Nucleus accumbens (tissue), 56 donors: ENCODE measurements at regions not wholly inside any gene's neighbourhood (a gene's known extent, or its start where the extent isn't known, plus 50 kb on each side); places are given as distances from the start of the nearest gene placed in this dataset.
"Not testable (repeated sequence)": the region's sequence is repeated elsewhere in the genome, so short reads cannot be mapped to it uniquely, and the experiment has no call there.

ENCODE experiments used
- DNase-seq, 56 donors: peaks; one replicate each; lab custom pipeline; 2025; lab: John Stamatoyannopoulos, UW

- DNase-seq: no peak
These were observed 128.3 kb upstream of the CARMIL1 start for GRCh38 chr6:25150863-25151262.

- no peak for DNase-seq
These were observed 126.1 kb upstream of the CARMIL1 start for GRCh38 chr6:25153079-25153478.

- no peak for DNase-seq
These were observed 125.1 kb upstream of the CARMIL1 start for GRCh38 chr6:25154034-25154596.

- no peak for DNase-seq
These were observed 124.0 kb upstream of the CARMIL1 start for GRCh38 chr6:25155211-25155610.

GRCh38 chr6:25156123-25156522, 123.1 kb upstream of the CARMIL1 start:
- DNase-seq: no peak

- no peak for DNase-seq
These were observed 122.0 kb upstream of the CARMIL1 start for GRCh38 chr6:25157183-25157582.

- no peak for DNase-seq
These were observed 121.3 kb upstream of the CARMIL1 start for GRCh38 chr6:25157842-25158241.

GRCh38 chr6:25160134-25160533, 119.0 kb upstream of the CARMIL1 start:
- DNase-seq: not testable (repeated sequence)

GRCh38 chr6:25165177-25165576, 114.0 kb upstream of the CARMIL1 start:
- DNase-seq: no peak

- DNase-seq: no peak
These were observed 113.4 kb upstream of the CARMIL1 start for GRCh38 chr6:25165800-25166199.

GRCh38 chr6:25166955-25167748, 112.0 kb upstream of the CARMIL1 start:
- DNase-seq: no peak

- no peak for DNase-seq
These were observed 111.2 kb upstream of the CARMIL1 start for GRCh38 chr6:25167961-25168360.

GRCh38 chr6:25168637-25169036, 110.5 kb upstream of the CARMIL1 start:
- DNase-seq: no peak

- DNase-seq: no peak
These were observed 109.6 kb upstream of the CARMIL1 start for GRCh38 chr6:25169553-25169952.

- no peak for DNase-seq
These were observed 109.2 kb upstream of the CARMIL1 start for GRCh38 chr6:25169961-25170360.

GRCh38 chr6:25170640-25171039, 108.5 kb upstream of the CARMIL1 start:
- DNase-seq: no peak

- no peak for DNase-seq
These were observed 107.9 kb upstream of the CARMIL1 start for GRCh38 chr6:25171301-25171700.

- DNase-seq: no peak
These were observed 106.4 kb upstream of the CARMIL1 start for GRCh38 chr6:25172819-25173218.

- DNase-seq: no peak
These were observed 105.9 kb upstream of the CARMIL1 start for GRCh38 chr6:25173246-25173645.

GRCh38 chr6:25173951-25174474, 105.2 kb upstream of the CARMIL1 start:
- no peak for DNase-seq

GRCh38 chr6:25174678-25175077, 104.5 kb upstream of the CARMIL1 start:
- no peak for DNase-seq

GRCh38 chr6:25175196-25175595, 104.0 kb upstream of the CARMIL1 start:
- no peak for DNase-seq
